ENCODE measurements at regions not wholly inside any gene's neighbourhood (a gene's known extent, or its start where the extent isn't known, plus 50 kb on each side); places are given as distances from the start of the nearest gene placed in this dataset.

DNA sequence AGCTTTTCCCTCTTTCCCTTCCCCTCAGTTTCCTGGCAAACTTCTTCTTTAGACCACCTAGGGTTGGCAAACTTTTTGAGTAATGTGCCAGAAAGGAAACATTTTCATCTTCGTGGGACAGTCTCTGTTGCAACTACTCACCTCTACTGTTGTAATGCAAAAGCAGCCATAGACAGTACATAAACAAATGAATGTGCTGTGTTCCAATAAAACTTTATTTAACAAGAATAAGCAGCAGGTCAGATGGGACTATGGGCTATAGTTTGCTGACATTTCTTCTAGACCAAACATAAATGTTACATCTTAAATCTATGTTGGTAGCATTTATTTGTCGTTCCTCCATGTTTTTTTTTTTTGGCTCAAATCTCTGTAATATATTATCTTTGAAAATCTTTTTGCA is 552.4 kb downstream of the EDEM1 start:
- H3K79me2 ChIP-seq (ENCODE audit: insufficient read depth, low read length): no peaks in the 10 kb centered on the region
- no peaks in the 10 kb centered on the region for H3F3A ChIP-seq (ENCODE audit: low read depth)
- TF ChIP-seq, protein P1, sequence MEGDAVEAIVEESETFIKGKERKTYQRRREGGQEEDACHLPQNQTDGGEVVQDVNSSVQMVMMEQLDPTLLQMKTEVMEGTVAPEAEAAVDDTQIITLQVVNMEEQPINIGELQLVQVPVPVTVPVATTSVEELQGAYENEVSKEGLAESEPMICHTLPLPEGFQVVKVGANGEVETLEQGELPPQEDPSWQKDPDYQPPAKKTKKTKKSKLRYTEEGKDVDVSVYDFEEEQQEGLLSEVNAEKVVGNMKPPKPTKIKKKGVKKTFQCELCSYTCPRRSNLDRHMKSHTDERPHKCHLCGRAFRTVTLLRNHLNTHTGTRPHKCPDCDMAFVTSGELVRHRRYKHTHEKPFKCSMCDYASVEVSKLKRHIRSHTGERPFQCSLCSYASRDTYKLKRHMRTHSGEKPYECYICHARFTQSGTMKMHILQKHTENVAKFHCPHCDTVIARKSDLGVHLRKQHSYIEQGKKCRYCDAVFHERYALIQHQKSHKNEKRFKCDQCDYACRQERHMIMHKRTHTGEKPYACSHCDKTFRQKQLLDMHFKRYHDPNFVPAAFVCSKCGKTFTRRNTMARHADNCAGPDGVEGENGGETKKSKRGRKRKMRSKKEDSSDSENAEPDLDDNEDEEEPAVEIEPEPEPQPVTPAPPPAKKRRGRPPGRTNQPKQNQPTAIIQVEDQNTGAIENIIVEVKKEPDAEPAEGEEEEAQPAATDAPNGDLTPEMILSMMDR (conservative IDR thresholded peaks at IDR 0.05; ENCODE audit: low read length): no peak
- no peak for TF ChIP-seq EZH2phosphoT487 (IDR thresholded peaks at IDR 0.05; ENCODE audit: borderline replicate concordance)
- no peaks in the 10 kb centered on the region for H3K36me3 ChIP-seq (ENCODE audit: insufficient read depth, low read length)
- H3K9me2 ChIP-seq (replicated peaks; ENCODE audit: low read depth, low read length): no peaks in the 10 kb centered on the region
- no peak overlapping the region for H2AFZ ChIP-seq (ENCODE audit: low read length)
- no peaks in the 10 kb centered on the region for H3K9me3 ChIP-seq (ENCODE audit: insufficient read depth, low read depth, low read length)
- H3K27me3 ChIP-seq (ENCODE audit: insufficient read depth, low read length, poor library complexity, severe bottlenecking): no peaks in the 10 kb centered on the region
- no peak overlapping the region for H3K4me3 ChIP-seq (ENCODE audit: low read length, poor library complexity, severe bottlenecking)
- H3K9ac ChIP-seq (ENCODE audit: low read depth, low read length, poor library complexity, severe bottlenecking): no peak overlapping the region
- H3K4me1 ChIP-seq (ENCODE audit: insufficient read depth, low read length, poor library complexity, severe bottlenecking): no peaks in the 10 kb centered on the region
- no peak overlapping the region for H3K4me2 ChIP-seq (ENCODE audit: low read depth, low read length, poor library complexity, severe bottlenecking)
- H4K20me1 ChIP-seq (ENCODE audit: insufficient read depth, low read length, poor library complexity, severe bottlenecking): no peaks in the 10 kb centered on the region

DNA sequence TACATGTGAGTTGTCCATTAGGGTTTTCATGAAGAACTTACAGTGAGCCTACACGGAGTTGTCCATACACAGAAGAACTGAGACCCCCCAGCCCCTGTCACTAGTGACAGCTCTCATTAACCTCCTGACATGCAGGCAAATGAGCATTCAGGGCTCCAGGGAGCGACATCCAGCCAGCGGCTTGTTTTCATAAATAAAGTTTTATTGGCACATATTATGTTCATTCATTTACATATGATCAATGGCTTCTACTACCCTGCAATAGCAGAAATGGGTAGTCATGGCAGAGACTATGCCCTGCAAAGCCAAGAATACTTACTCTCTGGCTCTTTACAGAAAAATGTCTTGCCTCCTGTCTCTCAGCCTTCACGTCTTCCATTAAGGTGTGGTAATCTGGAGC is 553.5 kb downstream of the EDEM1 start:
- Histone ChIP-seq H3K9me2 (replicated peaks; ENCODE audit: low read depth, low read length) (no peaks in the 10 kb centered on the region), H3K36me3 (ENCODE audit: insufficient read depth, low read length) (no peaks in the 10 kb centered on the region), H3K4me1 (ENCODE audit: insufficient read depth, low read length, poor library complexity, severe bottlenecking) (no peaks in the 10 kb centered on the region), H4K20me1 (ENCODE audit: insufficient read depth, low read length, poor library complexity, severe bottlenecking) (no peaks in the 10 kb centered on the region), H2AFZ (ENCODE audit: low read length) (no peak overlapping the region), H3K9ac (ENCODE audit: low read depth, low read length, poor library complexity, severe bottlenecking) (no peak overlapping the region), H3K9me3 (ENCODE audit: insufficient read depth, low read depth, low read length) (no peaks in the 10 kb centered on the region), H3K27me3 (ENCODE audit: insufficient read depth, low read length, poor library complexity, severe bottlenecking) (no peaks in the 10 kb centered on the region), H3K79me2 (ENCODE audit: insufficient read depth, low read length) (no peaks in the 10 kb centered on the region), H3K4me3 (ENCODE audit: low read length, poor library complexity, severe bottlenecking) (no peak overlapping the region), H3F3A (ENCODE audit: low read depth) (no peaks in the 10 kb centered on the region), H3K4me2 (ENCODE audit: low read depth, low read length, poor library complexity, severe bottlenecking) (no peak overlapping the region)
- TF ChIP-seq EZH2phosphoT487 (IDR thresholded peaks at IDR 0.05; ENCODE audit: borderline replicate concordance): no peak
- TF ChIP-seq, protein P1 (conservative IDR thresholded peaks at IDR 0.05; ENCODE audit: low read length): no peak

DNA sequence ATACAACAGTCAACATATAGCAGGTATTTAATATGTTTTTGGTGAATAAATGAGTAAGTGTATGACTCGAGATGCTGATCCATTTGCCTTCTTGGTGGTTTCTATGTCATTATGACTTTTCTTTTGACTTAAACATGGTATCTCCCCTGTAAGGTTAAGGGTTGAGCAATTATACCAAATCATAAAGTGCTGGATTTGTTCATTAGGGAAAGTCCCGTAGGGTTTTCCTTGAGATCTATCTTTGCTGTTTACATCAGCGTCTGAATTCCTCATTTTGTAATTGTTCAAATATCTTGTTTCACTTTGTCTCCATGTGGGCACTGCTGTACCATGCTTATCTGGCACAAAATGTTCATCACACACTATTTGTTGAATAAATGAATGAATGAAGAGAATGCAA is 562.6 kb downstream of the EDEM1 start:
- H3K4me2 ChIP-seq (ENCODE audit: low read depth, low read length, poor library complexity, severe bottlenecking): no peak overlapping the region
- H3K36me3 ChIP-seq (ENCODE audit: insufficient read depth, low read length): no peaks in the 10 kb centered on the region
- no peak for TF ChIP-seq EZH2phosphoT487 (IDR thresholded peaks at IDR 0.05; ENCODE audit: borderline replicate concordance)
- TF ChIP-seq, protein P1 (conservative IDR thresholded peaks at IDR 0.05; ENCODE audit: low read length): no peak
- H4K20me1 ChIP-seq (ENCODE audit: insufficient read depth, low read length, poor library complexity, severe bottlenecking): no peaks in the 10 kb centered on the region
- no peak overlapping the region for H2AFZ ChIP-seq (ENCODE audit: low read length)
- H3K4me3 ChIP-seq (ENCODE audit: low read length, poor library complexity, severe bottlenecking): no peak overlapping the region
- no peaks in the 10 kb centered on the region for H3K9me2 ChIP-seq (replicated peaks; ENCODE audit: low read depth, low read length)
- H3K9me3 ChIP-seq (ENCODE audit: insufficient read depth, low read depth, low read length): no peaks in the 10 kb centered on the region
- H3K4me1 ChIP-seq (ENCODE audit: insufficient read depth, low read length, poor library complexity, severe bottlenecking): no peaks in the 10 kb centered on the region
- H3F3A ChIP-seq (ENCODE audit: low read depth): no peaks in the 10 kb centered on the region
- no peaks in the 10 kb centered on the region for H3K27me3 ChIP-seq (ENCODE audit: insufficient read depth, low read length, poor library complexity, severe bottlenecking)
- H3K79me2 ChIP-seq (ENCODE audit: insufficient read depth, low read length): no peaks in the 10 kb centered on the region
- H3K9ac ChIP-seq (ENCODE audit: low read depth, low read length, poor library complexity, severe bottlenecking): no peak overlapping the region

All from Loucy (cell line).